ENCODE measurements at regions not wholly inside any gene's neighbourhood (a gene's known extent, or its start where the extent isn't known, plus 50 kb on each side); places are given as distances from the start of the nearest gene placed in this dataset.

- Histone ChIP-seq H3K27me3 (ENCODE audit: low read length) (no peaks in the 10 kb centered on the region), H3K9ac (ENCODE audit: low read length) (no peak overlapping the region), H3K27ac (ENCODE audit: low read depth, low read length) (no peak overlapping the region), H3K36me3 (ENCODE audit: low read length) (no peaks in the 10 kb centered on the region), H3K4me2 (ENCODE audit: low read depth, low read length, poor library complexity, severe bottlenecking) (no peak overlapping the region), H3K4me3 (ENCODE audit: insufficient read depth, low read length, poor library complexity, severe bottlenecking) (no peak overlapping the region), H2AFZ (ENCODE audit: low read depth, low read length, severe bottlenecking) (no peak overlapping the region), H3F3A (ENCODE audit: insufficient read depth) (no peaks in the 10 kb centered on the region), H3K9me3 (ENCODE audit: insufficient read depth, low read length) (no peaks in the 10 kb centered on the region), H4K20me1 (ENCODE audit: low read depth, low read length) (no peaks in the 10 kb centered on the region), H3K79me2 (ENCODE audit: insufficient read depth, low read length) (no peaks in the 10 kb centered on the region), H3K9me2 (replicated peaks; ENCODE audit: insufficient read depth, low read length) (no peaks in the 10 kb centered on the region)
- TF ChIP-seq CTCF (IDR thresholded peaks at IDR 0.05; ENCODE audit: insufficient read depth, low read length, poor library complexity, severe bottlenecking) = no peak
- TF ChIP-seq EZH2phosphoT487 (conservative IDR thresholded peaks at IDR 0.05; ENCODE audit: low read length) = no peak
Measured at GRCh38 chr3:56884387-56884786, 82.6 kb upstream of the ARHGEF3 start.

- no peak overlapping the region for H3K27ac ChIP-seq (ENCODE audit: low read depth, low read length)
- H2AFZ ChIP-seq (ENCODE audit: low read depth, low read length, severe bottlenecking) = no peak overlapping the region
- H3F3A ChIP-seq (ENCODE audit: insufficient read depth) = no peaks in the 10 kb centered on the region
- H3K27me3 ChIP-seq (ENCODE audit: low read length) = no peaks in the 10 kb centered on the region
- no peak overlapping the region for H3K4me3 ChIP-seq (ENCODE audit: insufficient read depth, low read length, poor library complexity, severe bottlenecking)
- TF ChIP-seq CTCF (IDR thresholded peaks at IDR 0.05; ENCODE audit: insufficient read depth, low read length, poor library complexity, severe bottlenecking) (no peak), EZH2phosphoT487 (conservative IDR thresholded peaks at IDR 0.05; ENCODE audit: low read length) (no peak)
- no peak overlapping the region for H3K9ac ChIP-seq (ENCODE audit: low read length)
- no peaks in the 10 kb centered on the region for H3K79me2 ChIP-seq (ENCODE audit: insufficient read depth, low read length)
- H3K4me2 ChIP-seq (ENCODE audit: low read depth, low read length, poor library complexity, severe bottlenecking) = no peak overlapping the region
- no peaks in the 10 kb centered on the region for H4K20me1 ChIP-seq (ENCODE audit: low read depth, low read length)
- no peaks in the 10 kb centered on the region for H3K9me2 ChIP-seq (replicated peaks; ENCODE audit: insufficient read depth, low read length)
- H3K9me3 ChIP-seq (ENCODE audit: insufficient read depth, low read length) = no peaks in the 10 kb centered on the region
- H3K36me3 ChIP-seq (ENCODE audit: low read length) = no peaks in the 10 kb centered on the region
Measured at GRCh38 chr3:56883828-56884227, 82.1 kb upstream of the ARHGEF3 start.

GRCh38 chr3:56882896-56883295, 81.1 kb upstream of the ARHGEF3 start:
- Histone ChIP-seq H3K4me3 (ENCODE audit: insufficient read depth, low read length, poor library complexity, severe bottlenecking) (no peak overlapping the region), H3K27me3 (ENCODE audit: low read length) (no peaks in the 10 kb centered on the region), H2AFZ (ENCODE audit: low read depth, low read length, severe bottlenecking) (no peak overlapping the region), H3K9ac (ENCODE audit: low read length) (no peak overlapping the region), H3F3A (ENCODE audit: insufficient read depth) (no peaks in the 10 kb centered on the region), H3K4me2 (ENCODE audit: low read depth, low read length, poor library complexity, severe bottlenecking) (no peak overlapping the region), H3K36me3 (ENCODE audit: low read length) (no peaks in the 10 kb centered on the region), H4K20me1 (ENCODE audit: low read depth, low read length) (no peaks in the 10 kb centered on the region), H3K9me2 (replicated peaks; ENCODE audit: insufficient read depth, low read length) (no peaks in the 10 kb centered on the region), H3K27ac (ENCODE audit: low read depth, low read length) (no peak overlapping the region), H3K79me2 (ENCODE audit: insufficient read depth, low read length) (no peaks in the 10 kb centered on the region), H3K9me3 (ENCODE audit: insufficient read depth, low read length) (no peaks in the 10 kb centered on the region)
- TF ChIP-seq CTCF (IDR thresholded peaks at IDR 0.05; ENCODE audit: insufficient read depth, low read length, poor library complexity, severe bottlenecking) = no peak
- TF ChIP-seq EZH2phosphoT487 (conservative IDR thresholded peaks at IDR 0.05; ENCODE audit: low read length) = no peak

GRCh38 chr3:56881841-56882240, 80.1 kb upstream of the ARHGEF3 start:
- Histone ChIP-seq H3K36me3 (ENCODE audit: low read length) (no peaks in the 10 kb centered on the region), H3K9me3 (ENCODE audit: insufficient read depth, low read length) (no peaks in the 10 kb centered on the region), H3F3A (ENCODE audit: insufficient read depth) (no peaks in the 10 kb centered on the region), H3K4me3 (ENCODE audit: insufficient read depth, low read length, poor library complexity, severe bottlenecking) (no peak overlapping the region), H4K20me1 (ENCODE audit: low read depth, low read length) (no peaks in the 10 kb centered on the region), H3K27me3 (ENCODE audit: low read length) (no peaks in the 10 kb centered on the region), H3K27ac (ENCODE audit: low read depth, low read length) (no peak overlapping the region), H3K9me2 (replicated peaks; ENCODE audit: insufficient read depth, low read length) (no peaks in the 10 kb centered on the region), H2AFZ (ENCODE audit: low read depth, low read length, severe bottlenecking) (no peak overlapping the region), H3K4me2 (ENCODE audit: low read depth, low read length, poor library complexity, severe bottlenecking) (no peak overlapping the region), H3K79me2 (ENCODE audit: insufficient read depth, low read length) (no peaks in the 10 kb centered on the region), H3K9ac (ENCODE audit: low read length) (no peak overlapping the region)
- no peak for TF ChIP-seq EZH2phosphoT487 (conservative IDR thresholded peaks at IDR 0.05; ENCODE audit: low read length)
- TF ChIP-seq CTCF (IDR thresholded peaks at IDR 0.05; ENCODE audit: insufficient read depth, low read length, poor library complexity, severe bottlenecking) = no peak

Measured in SU-DHL-6 (cell line).